Thymus (tissue), 11 donors: ENCODE measurements at regions not wholly inside any gene's neighbourhood (a gene's known extent, or its start where the extent isn't known, plus 50 kb on each side); places are given as distances from the start of the nearest gene placed in this dataset.

Experiments
- DNase-seq, 9 donors: peaks; one replicate each; pipeline ENCODE4 v3.0.0-alpha.2; 2013; ENCODE audit warnings: low spot score in 9 of 9, low read depth in 6 of 9, missing footprints in 1 of 9
- H3K27ac ChIP-seq, 2 donors: one replicate each; pipeline ENCODE4 v1.5.1; 2013; ENCODE audit warnings: control low read depth in 1 of 2, low read depth in 1 of 2, low read length in 1 of 2, mild to moderate bottlenecking in 1 of 2, moderate library complexity in 1 of 2
- H3K27me3 ChIP-seq, 2 donors: one replicate each; pipeline ENCODE4 v1.5.1; 2013; ENCODE audit warnings: low read length in 1 of 2; ENCODE audit not compliant: control insufficient read depth in 2 of 2, insufficient read depth in 1 of 2
- H3K36me3 ChIP-seq, 2 donors: one replicate each; pipeline ENCODE4 v1.5.1; 2013; ENCODE audit warnings: low read length in 1 of 2, mild to moderate bottlenecking in 1 of 2, moderate library complexity in 1 of 2; ENCODE audit not compliant: control insufficient read depth in 2 of 2, insufficient read depth in 2 of 2
- H3K4me1 ChIP-seq, 2 donors: one replicate each; pipeline ENCODE4 v1.5.1; 2013; ENCODE audit warnings: low read length in 2 of 2; ENCODE audit not compliant: control insufficient read depth in 2 of 2, insufficient read depth in 2 of 2
- H3K4me3 ChIP-seq, 2 donors: one replicate each; pipeline ENCODE4 v1.5.1; 2013; ENCODE audit warnings: low read length in 2 of 2, control low read depth in 1 of 2, mild to moderate bottlenecking in 1 of 2
- H3K9me3 ChIP-seq, 2 donors: one replicate each; pipeline ENCODE4 v1.5.1; 2013; ENCODE audit warnings: low read length in 1 of 2, mild to moderate bottlenecking in 1 of 2; ENCODE audit not compliant: control insufficient read depth in 2 of 2, insufficient read depth in 1 of 2
- WGBS: extraction: QIAGEN DNeasy Blood & Tissue Kit; methylation state at CpG from one replicate; pipeline ENCODE4 v1.1.7; 2013; 5-methylcytosine and 5-hydroxymethylcytosine counted together
- donor health status: healthy.

- Histone ChIP-seq H3K4me1 (no peaks in the 10 kb centered on the region), H3K27ac (no peak overlapping the region), H3K27me3 (no peaks in the 10 kb centered on the region), H3K36me3 (no peaks in the 10 kb centered on the region), H3K9me3 (no peaks in the 10 kb centered on the region), H3K4me3 (no peak overlapping the region)
- 57% methylated on average over 4 of the region's 4 CpGs for WGBS
- no peak for DNase-seq
These were observed 525.5 kb downstream of the ZIC1 start for GRCh38 chr3:147934451-147935180.

DNA sequence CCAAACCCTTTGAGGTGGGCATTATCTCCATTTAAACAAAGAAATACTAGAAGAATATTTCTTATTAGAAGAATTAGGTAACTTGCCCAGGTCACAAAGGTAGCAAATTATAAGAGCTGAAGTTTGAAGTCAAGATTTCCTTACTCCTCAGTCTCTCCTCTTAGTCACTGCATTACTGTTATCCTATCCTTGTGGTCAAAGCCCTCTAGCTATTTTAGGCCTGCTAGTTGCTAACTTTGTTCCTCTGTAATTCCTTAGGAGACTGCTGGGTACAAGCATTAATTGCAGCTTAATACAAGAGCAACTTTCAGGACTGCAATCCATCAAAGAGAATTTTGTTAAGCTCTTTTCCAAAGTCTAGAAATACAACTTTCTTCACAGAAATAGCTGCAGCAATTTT is 528.2 kb downstream of the ZIC1 start:
- DNase-seq: no peak
- Histone ChIP-seq H3K27ac (no peak overlapping the region), H3K4me3 (no peak overlapping the region), H3K36me3 (no peaks in the 10 kb centered on the region), H3K4me1 (no peaks in the 10 kb centered on the region), H3K9me3 (no peaks in the 10 kb centered on the region), H3K27me3 (no peaks in the 10 kb centered on the region)

- no peak overlapping the region for H3K27ac ChIP-seq
- H3K36me3 ChIP-seq: no peaks in the 10 kb centered on the region
- WGBS: 85% methylated on average over 2 of the region's 2 CpGs
- no peaks in the 10 kb centered on the region for H3K9me3 ChIP-seq
- H3K27me3 ChIP-seq: no peaks in the 10 kb centered on the region
- H3K4me1 ChIP-seq: no peaks in the 10 kb centered on the region
- no peak for DNase-seq
- H3K4me3 ChIP-seq: no peak overlapping the region
These were observed 528.7 kb downstream of the ZIC1 start for GRCh38 chr3:147937891-147938290.

GRCh38 chr3:147939425-147939824 is 530.3 kb downstream of the ZIC1 start:
- Histone ChIP-seq H3K27ac (no peak overlapping the region), H3K36me3 (no peaks in the 10 kb centered on the region), H3K4me1 (no peaks in the 10 kb centered on the region), H3K27me3 (no peaks in the 10 kb centered on the region), H3K4me3 (no peak overlapping the region), H3K9me3 (no peaks in the 10 kb centered on the region)
- DNase-seq: no peak
- 94% methylated on average over 2 of the region's 2 CpGs for WGBS

GRCh38 chr3:147939839-147940238 is 530.7 kb downstream of the ZIC1 start:
- Histone ChIP-seq H3K36me3 (no peaks in the 10 kb centered on the region), H3K4me1 (no peaks in the 10 kb centered on the region), H3K27ac (no peak overlapping the region), H3K9me3 (no peaks in the 10 kb centered on the region), H3K27me3 (no peaks in the 10 kb centered on the region), H3K4me3 (no peak overlapping the region)
- WGBS: 56% methylated on average over 7 of the region's 7 CpGs
- no peak for DNase-seq

- Histone ChIP-seq H3K27me3 (no peaks in the 10 kb centered on the region), H3K9me3 (no peaks in the 10 kb centered on the region), H3K36me3 (no peaks in the 10 kb centered on the region), H3K27ac (no peak overlapping the region), H3K4me1 (no peaks in the 10 kb centered on the region), H3K4me3 (no peak overlapping the region)
- WGBS: 86% methylated on average over 3 of the region's 3 CpGs
- no peak for DNase-seq
These were observed 531.4 kb downstream of the ZIC1 start for GRCh38 chr3:147940405-147941193.

DNA sequence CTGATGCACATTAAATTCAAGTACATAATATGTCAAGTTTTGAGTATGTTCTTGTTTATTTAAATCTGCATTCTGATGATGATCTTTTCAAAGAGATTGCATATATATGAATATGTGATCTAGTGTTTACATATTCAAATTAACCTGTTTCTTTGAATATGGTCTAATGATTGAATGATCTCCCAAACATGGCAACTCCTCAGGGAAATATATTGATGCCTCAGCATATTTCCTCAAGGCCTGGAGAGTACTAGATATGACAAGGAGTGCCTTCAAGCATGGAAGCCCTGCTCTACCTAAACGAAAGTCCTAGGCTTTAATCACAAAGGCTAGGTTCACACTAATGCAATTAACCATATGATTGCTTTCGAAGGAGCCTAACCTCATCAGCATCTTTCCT is 532.8 kb downstream of the ZIC1 start:
- Histone ChIP-seq H3K27ac (no peak overlapping the region), H3K9me3 (no peaks in the 10 kb centered on the region), H3K4me1 (no peaks in the 10 kb centered on the region), H3K27me3 (no peaks in the 10 kb centered on the region), H3K4me3 (no peak overlapping the region), H3K36me3 (no peaks in the 10 kb centered on the region)
- 87% methylated on average over 2 of the region's 2 CpGs for WGBS
- no peak for DNase-seq

DNA sequence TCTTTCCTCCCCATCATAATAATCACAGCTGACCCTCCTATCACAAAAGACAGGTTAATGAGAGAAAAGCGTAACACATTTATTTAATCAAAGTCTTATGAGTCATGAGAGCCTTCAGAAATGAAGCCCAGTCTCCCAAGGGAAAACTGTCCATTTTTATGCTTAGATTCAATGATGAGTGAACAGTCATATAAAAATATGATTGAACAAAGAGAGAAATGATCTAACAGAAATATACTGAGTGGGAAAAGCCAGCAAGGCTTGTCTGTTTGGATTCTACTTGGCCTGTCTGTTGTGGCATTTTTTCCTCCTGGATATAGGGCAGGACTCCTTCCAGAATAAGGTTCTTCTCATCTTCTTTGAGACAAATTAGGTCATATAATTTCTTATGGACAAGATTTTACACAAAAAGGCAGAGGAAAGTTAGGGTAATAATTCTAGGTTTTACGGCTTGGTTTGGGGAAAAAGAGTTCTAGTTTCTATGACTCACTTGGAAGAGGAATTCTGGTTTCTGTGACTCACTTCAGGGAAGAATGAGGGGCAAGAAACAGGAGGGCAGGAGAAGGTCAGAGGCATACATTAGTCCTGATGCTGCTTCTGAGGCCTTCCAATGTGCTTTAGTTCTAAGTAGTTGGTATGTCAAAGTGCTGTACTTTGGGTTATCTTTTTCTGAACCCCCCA is 534.2 kb downstream of the ZIC1 start:
- WGBS: 97% methylated on average over 2 of the region's 2 CpGs
- no peaks in the 10 kb centered on the region for H3K4me1 ChIP-seq
- H3K9me3 ChIP-seq: no peaks in the 10 kb centered on the region
- no peak overlapping the region for H3K27ac ChIP-seq
- no peaks in the 10 kb centered on the region for H3K27me3 ChIP-seq
- no peak for DNase-seq
- no peaks in the 10 kb centered on the region for H3K36me3 ChIP-seq
- H3K4me3 ChIP-seq: no peak overlapping the region

GRCh38 chr3:147945968-147946519 is 536.9 kb downstream of the ZIC1 start:
- Histone ChIP-seq H3K27ac (no peak overlapping the region), H3K36me3 (no peaks in the 10 kb centered on the region), H3K4me3 (no peak overlapping the region), H3K9me3 (no peaks in the 10 kb centered on the region), H3K4me1 (no peaks in the 10 kb centered on the region), H3K27me3 (no peaks in the 10 kb centered on the region)
- DNase-seq: peak in 1 of 9 donors; percentile 0
- 65% methylated on average over 4 of the region's 4 CpGs for WGBS
